IMR-90 (cell line): ENCODE measurements at regions not wholly inside any gene's neighbourhood (a gene's known extent, or its start where the extent isn't known, plus 50 kb on each side); places are given as distances from the start of the nearest gene placed in this dataset.
A peak's percentile ranks its signal among the peaks of the same experiment; 100 is the strongest.

ENCODE experiments used
- ATAC-seq: fragments of 200-7000 bp; cut with Tn5 transposase; 2 replicates; pipeline ENCODE4 v1.9.1; 2020; ENCODE audit warnings: low read depth, mild to moderate bottlenecking, moderate library complexity
- BruUV-seq: library from RNA; stranded (reverse); fragments of 400-500 nt; replicated peaks from 2 replicates; lab custom pipeline; 2021; lab: Mats Ljungman, UMichigan
- CTCF ChIA-PET: fragments of 300-600 bp; formaldehyde crosslinking; extraction: SDS; loops from one replicate; lab custom pipeline; 2021; ENCODE audit warnings: antibody characterized with exemption; lab: Yijun Ruan, JAX
- POLR2A ChIA-PET: fragments of 300-600 bp; sonication (Branson Sonifier 250); formaldehyde crosslinking; loops from one replicate; lab custom pipeline; 2022; ENCODE audit warnings: antibody characterized with exemption; ENCODE audit not compliant: unreplicated experiment; lab: Charles Lee
- DNase-seq: peaks from one replicate; pipeline ENCODE4 v3.0.0; 2013
- H2AFZ ChIP-seq: replicated peaks from 2 replicates; pipeline ENCODE3; 2013; ENCODE audit warnings: low read length, mild to moderate bottlenecking; ENCODE audit not compliant: poor library complexity
- H2AK5ac ChIP-seq: 2 replicates; pipeline ENCODE4 v1.6.1; 2013; ENCODE audit warnings: low read depth, low read length, inconsistent platforms
- H2AK9ac ChIP-seq: replicated peaks from 2 replicates; pipeline ENCODE3; 2013; ENCODE audit warnings: mild to moderate bottlenecking, low read depth, low read length, moderate library complexity; ENCODE audit not compliant: poor library complexity
- H2BK120ac ChIP-seq: 2 replicates; pipeline ENCODE4 v1.6.1; 2013; ENCODE audit warnings: low read depth, low read length, inconsistent platforms
- H2BK15ac ChIP-seq: 3 replicates; pipeline ENCODE4 v1.6.1; 2013; ENCODE audit warnings: low read depth, low read length, inconsistent platforms
- H2BK20ac ChIP-seq: 2 replicates; pipeline ENCODE4 v1.6.1; 2013; ENCODE audit warnings: low read depth, mild to moderate bottlenecking, inconsistent platforms, low read length, moderate library complexity
- H2BK5ac ChIP-seq: 2 replicates; pipeline ENCODE4 v1.6.1; 2013; ENCODE audit warnings: mild to moderate bottlenecking, low read depth, low read length, inconsistent platforms; ENCODE audit not compliant: poor library complexity, severe bottlenecking
- H3K14ac ChIP-seq: replicated peaks from 2 replicates; pipeline ENCODE4 v1.6.1; 2013; ENCODE audit warnings: low read depth, low read length, inconsistent platforms
- H3K18ac ChIP-seq: 2 replicates; pipeline ENCODE4 v1.6.1; 2013; ENCODE audit warnings: low read depth, low read length, control low read depth
- H3K23ac ChIP-seq: 2 replicates; pipeline ENCODE4 v1.6.1; 2013; ENCODE audit warnings: low read depth, low read length, inconsistent platforms
- H3K27ac ChIP-seq: 2 replicates; pipeline ENCODE4 v1.5.1; 2013; ENCODE audit warnings: mild to moderate bottlenecking, control low read depth, low read length; ENCODE audit not compliant: insufficient read depth
- H3K27me3 ChIP-seq: 2 replicates; pipeline ENCODE4 v1.6.1; 2013; ENCODE audit warnings: low read length; ENCODE audit not compliant: control insufficient read depth, insufficient read depth
- H3K36me3 ChIP-seq: 2 replicates; pipeline ENCODE4 v1.6.1; 2013; ENCODE audit warnings: low read length, mixed read lengths; ENCODE audit not compliant: control insufficient read depth, insufficient read depth
- H3K4ac ChIP-seq: 2 replicates; pipeline ENCODE4 v1.6.1; 2013; ENCODE audit warnings: low read depth, low read length, inconsistent platforms
- H3K4me1 ChIP-seq: 2 replicates; pipeline ENCODE4 v1.6.1; 2013; ENCODE audit warnings: low read length, mixed read lengths; ENCODE audit not compliant: control insufficient read depth, insufficient read depth
- H3K4me2 ChIP-seq: 2 replicates; pipeline ENCODE4 v1.6.1; 2013; ENCODE audit warnings: low read depth, mild to moderate bottlenecking, control low read depth, low read length, moderate library complexity
- H3K4me3 ChIP-seq: 2 replicates; pipeline ENCODE4 v1.5.1; 2013; ENCODE audit warnings: low read depth, mild to moderate bottlenecking, control low read depth, low read length, moderate library complexity; ENCODE audit not compliant: insufficient read depth
- H3K56ac ChIP-seq: 2 replicates; pipeline ENCODE4 v1.6.1; 2013; ENCODE audit warnings: low read length, inconsistent platforms; ENCODE audit not compliant: insufficient read depth; ENCODE audit errors: extremely low read depth
- H3K79me1 ChIP-seq, 2 experiments: 2 replicates each; pipeline ENCODE4 v1.6.1; 2013; ENCODE audit warnings: low read length in 2 of 2, inconsistent platforms in 1 of 2, low read depth in 1 of 2
- H3K9ac ChIP-seq: 2 replicates; pipeline ENCODE4 v1.6.1; 2013; ENCODE audit warnings: low read depth, low read length, control low read depth
- H3K9me1 ChIP-seq: 2 replicates; pipeline ENCODE4 v1.6.1; 2013; ENCODE audit warnings: low read length, inconsistent platforms; ENCODE audit not compliant: insufficient read depth
- H3K9me3 ChIP-seq: 2 replicates; pipeline ENCODE4 v1.6.1; 2013; ENCODE audit warnings: low read length; ENCODE audit not compliant: control insufficient read depth, insufficient read depth
- H4K20me1 ChIP-seq: 2 replicates; pipeline ENCODE4 v1.6.1; 2013; ENCODE audit warnings: low read length, inconsistent platforms; ENCODE audit not compliant: insufficient read depth
- H4K5ac ChIP-seq: 2 replicates; pipeline ENCODE4 v1.6.1; 2013; ENCODE audit warnings: mild to moderate bottlenecking, low read depth, low read length, control low read depth
- H4K8ac ChIP-seq, 2 experiments: 2 replicates each; pipeline ENCODE4 v1.6.1; 2013; ENCODE audit warnings: low read depth in 2 of 2, low read length in 2 of 2, control low read depth in 1 of 2, inconsistent platforms in 1 of 2
- H4K91ac ChIP-seq: 2 replicates; pipeline ENCODE4 v1.6.1; 2013; ENCODE audit warnings: low read depth, low read length, inconsistent platforms; ENCODE audit not compliant: insufficient read depth
- POLR2A ChIP-seq: IDR thresholded peaks from 2 replicates; pipeline ENCODE4 v1.6.1; 2012; ENCODE audit warnings: mild to moderate bottlenecking, low read depth, low read length
- RFX5 ChIP-seq: IDR thresholded peaks from 2 replicates; pipeline ENCODE4 v1.8.0; 2012; ENCODE audit warnings: low read depth, mild to moderate bottlenecking, low read length, moderate library complexity
- SMC3 ChIP-seq: fragments of 150-350 bp; IDR thresholded peaks from 2 replicates; pipeline ENCODE4 v1.6.1; 2016; ENCODE audit warnings: low read depth, mild to moderate bottlenecking, antibody characterized with exemption, low read length, moderate library complexity
- dilution Hi-C: fragments of 300-500 bp; cut with HindIII; formaldehyde crosslinking; loops from one replicate; pipeline ENCODE4 v1.14.3; 2018; ENCODE audit warnings: low sequenced_read_pairs; ENCODE audit not compliant: unreplicated experiment
- in situ Hi-C: fragments of 300-500 bp; cut with MboI; formaldehyde crosslinking; loops from 3 replicates; pipeline ENCODE4 v1.14.3; 2019; ENCODE audit warnings: low sequenced_read_pairs, inconsistent platforms, mixed read lengths
- intact Hi-C: fragments of 100-400 bp; cut with micrococcal nuclease; formaldehyde crosslinking; loops from 2 replicates; pipeline ENCODE4 v1.10.0; 2022

DNA sequence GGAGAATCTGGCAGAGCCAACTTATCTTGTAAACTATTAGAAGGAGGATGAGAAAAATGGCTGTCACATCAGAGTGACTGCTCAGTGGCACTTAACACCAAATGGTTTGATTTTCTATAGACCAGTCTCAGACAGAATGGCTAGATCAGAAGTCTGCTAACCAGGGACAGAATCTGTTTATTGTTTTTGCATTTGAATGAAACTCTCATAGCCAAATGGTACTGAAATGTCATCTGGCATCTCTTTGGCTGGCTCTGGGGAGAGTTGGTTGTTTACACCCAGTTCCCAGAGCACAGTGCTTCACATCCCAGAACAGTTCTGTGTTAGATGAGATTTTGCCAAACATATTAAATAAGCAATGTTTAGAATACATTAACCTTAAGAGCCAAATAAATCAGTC is 106.6 kb upstream of the HMHB1 start:
- no peak overlapping the region for H3K4me3 ChIP-seq
- no peaks in the 10 kb centered on the region for H3K9me3 ChIP-seq
- intact Hi-C loops, result no loop called here
- BruUV-seq, result no TSS peak
- H2BK5ac ChIP-seq, result no peak overlapping the region
- H4K5ac ChIP-seq, result no peak overlapping the region
- H3K4me1 ChIP-seq, result peaks cover 2% of the 10 kb centered on the region; the same call in 1 of the 2 replicates
- in situ Hi-C loops, result no loop called here
- H3K23ac ChIP-seq, result no peak overlapping the region
- H3K14ac ChIP-seq, result no peak overlapping the region
- POLR2A ChIA-PET, result no interaction called here
- no peaks in the 10 kb centered on the region for H3K79me1 ChIP-seq
- no peak overlapping the region for H3K4me2 ChIP-seq
- H3K56ac ChIP-seq, result no peak overlapping the region
- H3K4ac ChIP-seq, result no peak overlapping the region
- H2BK15ac ChIP-seq, result no peak overlapping the region
- no peak overlapping the region for H4K8ac ChIP-seq
- no peaks in the 10 kb centered on the region for H3K9me1 ChIP-seq
- H3K36me3 ChIP-seq, result no peaks in the 10 kb centered on the region
- ATAC-seq (peak; percentile 32; the same call in 1 of the 2 replicates), DNase-seq (no peak)
- no peak overlapping the region for H3K18ac ChIP-seq
- dilution Hi-C loops, result no loop called here
- no peak overlapping the region for H2AFZ ChIP-seq
- CTCF ChIA-PET, result no interaction called here
- no peak overlapping the region for H4K91ac ChIP-seq
- H4K20me1 ChIP-seq, result no peaks in the 10 kb centered on the region
- no peak overlapping the region for H3K9ac ChIP-seq
- no peaks in the 10 kb centered on the region for H3K27me3 ChIP-seq
- no peak overlapping the region for H3K27ac ChIP-seq
- H2BK20ac ChIP-seq, result no peak overlapping the region
- H2AK5ac ChIP-seq, result no peak overlapping the region
- no peak overlapping the region for H2AK9ac ChIP-seq
- TF ChIP-seq RFX5 (no peak), SMC3 (no peak), POLR2A (no peak)
- no peak overlapping the region for H2BK120ac ChIP-seq
